SU-DHL-6 (cell line): ENCODE measurements at regions not wholly inside any gene's neighbourhood (a gene's known extent, or its start where the extent isn't known, plus 50 kb on each side); places are given as distances from the start of the nearest gene placed in this dataset.

ENCODE experiments used
- EZH2phosphoT487 ChIP-seq: fragments of 200-600 bp; sonication (generic), shearing (Covaris generic); conservative IDR thresholded peaks from 2 replicates; pipeline ENCODE4 v1.6.1; 2018; ENCODE audit warnings: mild to moderate bottlenecking, antibody characterized with exemption, low read length, moderate library complexity, mixed read lengths
- TF ChIP-seq, protein P1 (sequence below): fragments of 200-600 bp; sonication (generic); IDR thresholded peaks from one replicate; pipeline ENCODE4 v1.5.1; 2017; ENCODE audit warnings: antibody characterized with exemption, mild to moderate bottlenecking, low read length, moderate library complexity; ENCODE audit not compliant: insufficient read depth, poor library complexity, severe bottlenecking

DNA sequence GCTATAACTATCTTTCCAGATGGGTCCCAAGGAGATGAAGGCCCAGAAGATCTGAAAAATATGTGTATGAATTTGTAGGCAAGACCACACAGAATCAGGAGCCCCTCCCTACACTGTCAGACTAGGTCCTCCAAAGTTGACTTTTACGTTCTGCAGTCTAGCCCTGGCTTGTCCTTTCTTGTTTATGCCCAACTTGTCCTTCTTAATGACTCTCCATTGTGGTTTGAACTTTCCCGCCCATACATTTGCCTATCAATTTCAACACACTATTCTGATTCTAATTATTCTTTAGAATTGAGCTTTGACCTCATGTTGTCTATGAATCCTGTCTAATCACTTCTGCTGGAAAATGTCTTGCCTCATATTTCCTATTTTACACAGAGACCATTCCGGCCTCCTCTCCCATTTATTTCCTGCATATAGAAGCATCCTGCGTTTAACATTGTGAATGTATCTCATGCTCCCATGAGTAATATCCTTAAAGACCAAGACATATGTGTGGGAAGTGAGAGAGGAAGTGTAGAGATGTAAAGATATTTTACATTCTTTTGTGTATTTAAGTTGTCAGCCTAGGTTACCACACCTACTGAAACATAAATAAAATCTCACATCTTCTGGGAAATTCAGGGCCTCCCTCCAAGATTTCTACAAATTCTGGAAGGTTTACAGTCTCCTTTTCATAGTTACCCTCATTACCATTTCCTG, 348.3 kb downstream of the BCKDHB start:
- TF ChIP-seq, protein P1, sequence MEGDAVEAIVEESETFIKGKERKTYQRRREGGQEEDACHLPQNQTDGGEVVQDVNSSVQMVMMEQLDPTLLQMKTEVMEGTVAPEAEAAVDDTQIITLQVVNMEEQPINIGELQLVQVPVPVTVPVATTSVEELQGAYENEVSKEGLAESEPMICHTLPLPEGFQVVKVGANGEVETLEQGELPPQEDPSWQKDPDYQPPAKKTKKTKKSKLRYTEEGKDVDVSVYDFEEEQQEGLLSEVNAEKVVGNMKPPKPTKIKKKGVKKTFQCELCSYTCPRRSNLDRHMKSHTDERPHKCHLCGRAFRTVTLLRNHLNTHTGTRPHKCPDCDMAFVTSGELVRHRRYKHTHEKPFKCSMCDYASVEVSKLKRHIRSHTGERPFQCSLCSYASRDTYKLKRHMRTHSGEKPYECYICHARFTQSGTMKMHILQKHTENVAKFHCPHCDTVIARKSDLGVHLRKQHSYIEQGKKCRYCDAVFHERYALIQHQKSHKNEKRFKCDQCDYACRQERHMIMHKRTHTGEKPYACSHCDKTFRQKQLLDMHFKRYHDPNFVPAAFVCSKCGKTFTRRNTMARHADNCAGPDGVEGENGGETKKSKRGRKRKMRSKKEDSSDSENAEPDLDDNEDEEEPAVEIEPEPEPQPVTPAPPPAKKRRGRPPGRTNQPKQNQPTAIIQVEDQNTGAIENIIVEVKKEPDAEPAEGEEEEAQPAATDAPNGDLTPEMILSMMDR, result no peak
- TF ChIP-seq EZH2phosphoT487, result no peak
